Stimulated activated memory B cell treated with anti-CD40 and anti-IgM and Interleukin-4, amounts not matched to agents 10 μg/mL and 1 μg/mL and 100 μg/mL, for 72 hours (primary cell): ENCODE measurements at regions not wholly inside any gene's neighbourhood (a gene's known extent, or its start where the extent isn't known, plus 50 kb on each side); places are given as distances from the start of the nearest gene placed in this dataset.
A peak's percentile ranks its signal among the peaks of the same experiment; 100 is the strongest.
"Not testable (repeated sequence)": the region's sequence is repeated elsewhere in the genome, so short reads cannot be mapped to it uniquely, and the experiment has no call there.

Experiments
- ATAC-seq: fragments of 150-1000 bp; cut with Tn5 transposase; 2 replicates; pipeline ENCODE4 v1.10.0; 2021
- H3K27ac Mint-ChIP-seq: one replicate; pipeline ENCODE4 v1.8.0; 2022; ENCODE audit warnings: mild to moderate bottlenecking, mixed read lengths
- H3K27me3 Mint-ChIP-seq: one replicate; pipeline ENCODE4 v1.8.0; 2022; ENCODE audit warnings: mixed read lengths
- H3K36me3 Mint-ChIP-seq: one replicate; pipeline ENCODE4 v1.8.0; 2022; ENCODE audit warnings: mixed read lengths
- H3K4me1 Mint-ChIP-seq: one replicate; pipeline ENCODE4 v1.8.0; 2022; ENCODE audit warnings: mixed read lengths
- H3K4me3 Mint-ChIP-seq: one replicate; pipeline ENCODE4 v1.8.0; 2022; ENCODE audit warnings: mild to moderate bottlenecking, moderate library complexity, mixed read lengths
- H3K9me3 Mint-ChIP-seq: one replicate; pipeline ENCODE4 v1.8.0; 2022; ENCODE audit warnings: mixed read lengths

DNA sequence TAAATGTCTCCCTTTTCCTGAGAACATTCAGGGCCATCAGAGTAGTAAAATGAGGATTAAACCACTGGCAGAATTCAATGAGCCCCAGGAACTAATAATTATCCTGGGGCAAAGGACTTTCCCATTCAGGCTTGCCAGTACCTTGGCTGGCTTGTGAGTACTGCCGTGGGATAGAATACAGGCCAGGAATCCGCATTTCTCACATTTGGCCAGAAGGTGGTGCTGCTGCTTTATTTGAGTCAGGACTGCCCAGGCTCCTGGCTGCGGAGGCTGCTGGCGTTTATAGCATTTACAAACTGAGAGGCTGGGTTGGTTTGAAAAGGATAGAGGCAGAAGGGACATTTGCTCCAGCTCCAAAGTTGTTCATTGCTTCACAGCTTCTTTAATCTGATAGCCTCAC, 91.4 kb downstream of the RTL9 start:
- no peaks in the 10 kb centered on the region for H3K9me3 Mint-ChIP-seq
- peak; percentile 54 for ATAC-seq
- peaks cover 12% of the 10 kb centered on the region for H3K27me3 Mint-ChIP-seq
- no peaks in the 10 kb centered on the region for H3K4me1 Mint-ChIP-seq
- H3K4me3 Mint-ChIP-seq, result no peak overlapping the region
- no peak overlapping the region for H3K27ac Mint-ChIP-seq
- no peaks in the 10 kb centered on the region for H3K36me3 Mint-ChIP-seq

DNA sequence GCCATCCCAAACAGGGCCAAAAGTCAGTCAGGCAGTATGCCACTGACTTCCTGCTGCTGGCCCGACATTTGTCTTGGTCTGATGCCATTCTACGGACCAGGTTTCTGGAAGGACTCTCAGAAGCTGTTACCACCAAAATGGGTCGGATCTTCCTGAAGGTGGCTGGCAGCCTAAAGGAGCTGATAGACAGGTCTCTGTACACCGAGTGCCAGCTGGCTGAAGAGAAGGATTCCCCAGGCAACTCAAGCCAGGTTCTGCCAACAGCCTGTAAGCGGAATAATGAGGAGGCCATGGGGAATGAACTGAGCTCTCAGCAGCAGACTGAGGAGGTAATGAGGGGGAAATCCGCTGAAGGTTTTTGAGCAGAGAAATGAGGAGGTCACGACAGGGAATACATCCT, 95.7 kb downstream of the RTL9 start:
- no peaks in the 10 kb centered on the region for H3K9me3 Mint-ChIP-seq
- H3K27me3 Mint-ChIP-seq, result peaks cover 10% of the 10 kb centered on the region
- H3K4me3 Mint-ChIP-seq, result no peak overlapping the region
- ATAC-seq, result no peak
- H3K4me1 Mint-ChIP-seq, result no peaks in the 10 kb centered on the region
- no peaks in the 10 kb centered on the region for H3K36me3 Mint-ChIP-seq
- no peak overlapping the region for H3K27ac Mint-ChIP-seq

DNA sequence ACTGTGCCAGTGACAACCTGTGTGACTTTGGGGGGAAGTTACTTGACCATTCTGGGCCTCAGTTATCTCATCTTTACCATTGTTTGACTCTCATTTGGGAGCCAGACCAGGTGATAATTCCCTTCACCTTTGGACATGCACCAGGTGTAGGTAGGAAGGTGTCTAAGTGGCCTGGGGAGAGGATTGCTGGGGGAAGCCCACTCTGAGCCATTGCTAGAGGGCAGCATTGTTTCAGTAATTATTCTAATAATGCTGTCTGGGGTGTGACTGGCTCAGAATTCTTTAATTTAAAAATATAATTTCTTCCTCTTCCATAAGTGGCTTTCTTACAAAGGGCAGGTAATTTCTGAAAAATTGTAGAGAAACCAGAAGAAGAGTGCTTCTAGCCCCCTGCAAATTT, 104.3 kb downstream of the RTL9 start:
- no peak overlapping the region for H3K4me3 Mint-ChIP-seq
- H3K36me3 Mint-ChIP-seq, result no peaks in the 10 kb centered on the region
- ATAC-seq, result no peak
- no peak overlapping the region for H3K27ac Mint-ChIP-seq
- H3K4me1 Mint-ChIP-seq, result no peaks in the 10 kb centered on the region
- H3K27me3 Mint-ChIP-seq, result peaks cover 10% of the 10 kb centered on the region
- peaks cover 3% of the 10 kb centered on the region for H3K9me3 Mint-ChIP-seq

DNA sequence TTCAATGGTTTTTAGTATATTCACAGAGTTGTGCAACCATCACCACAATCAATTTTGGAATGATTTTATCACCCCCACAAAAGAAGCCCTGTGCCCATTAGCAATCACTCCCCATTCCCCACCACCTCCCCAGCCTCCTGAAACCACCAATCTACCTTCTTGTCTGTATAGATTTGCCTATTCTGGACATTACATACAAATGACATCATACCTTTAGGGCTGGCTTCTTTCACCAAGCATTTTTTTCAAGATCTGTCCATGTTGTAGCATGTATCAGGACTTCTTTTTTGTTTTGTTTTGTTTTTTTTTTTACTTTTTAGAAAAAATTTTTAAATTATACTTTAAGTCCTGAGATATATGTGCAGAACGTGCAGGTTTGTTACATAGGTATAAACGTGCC, 108.1 kb downstream of the RTL9 start:
- Mint-ChIP-seq H3K9me3 (peaks cover 3% of the 10 kb centered on the region), H3K4me3 (no peak overlapping the region), H3K27me3 (no peaks in the 10 kb centered on the region), H3K27ac (no peak overlapping the region), H3K4me1 (no peaks in the 10 kb centered on the region), H3K36me3 (no peaks in the 10 kb centered on the region)
- no peak for ATAC-seq

DNA sequence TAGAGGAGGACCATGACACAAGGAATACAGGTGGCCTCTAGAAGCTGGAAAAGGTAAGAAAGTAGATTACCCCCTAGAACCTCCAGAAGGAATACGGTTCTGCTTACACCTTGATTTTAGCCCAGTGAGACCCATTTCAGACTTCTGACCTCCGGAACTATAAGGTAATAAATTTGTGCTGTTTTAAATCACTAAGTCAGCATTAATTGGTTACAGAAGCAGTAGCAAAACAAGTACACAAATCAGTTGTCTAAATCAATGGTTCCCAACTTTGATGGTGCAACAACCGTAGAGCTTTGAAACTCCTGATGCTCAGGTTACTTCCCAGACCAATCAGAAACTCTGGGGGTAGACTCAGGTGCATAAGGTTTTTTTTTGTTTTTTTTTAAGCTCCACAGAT, 113.6 kb downstream of the RTL9 start:
- Mint-ChIP-seq H3K4me1 (no peaks in the 10 kb centered on the region), H3K36me3 (no peaks in the 10 kb centered on the region), H3K9me3 (peaks cover under 1% of the 10 kb centered on the region), H3K4me3 (no peak overlapping the region), H3K27me3 (no peaks in the 10 kb centered on the region), H3K27ac (no peak overlapping the region)
- no peak for ATAC-seq

- ATAC-seq, result no peak
- Mint-ChIP-seq H3K4me3 (no peak overlapping the region), H3K9me3 (no peaks in the 10 kb centered on the region), H3K36me3 (no peaks in the 10 kb centered on the region), H3K27ac (no peak overlapping the region), H3K4me1 (no peaks in the 10 kb centered on the region), H3K27me3 (no peaks in the 10 kb centered on the region)
These were observed 119.1 kb downstream of the RTL9 start for GRCh38 chrX:110477593-110478228.

GRCh38 chrX:110491846-110492620, 133.4 kb downstream of the RTL9 start:
- no peak for ATAC-seq
- Mint-ChIP-seq H3K4me3 (no peak overlapping the region), H3K27me3 (no peaks in the 10 kb centered on the region), H3K4me1 (no peaks in the 10 kb centered on the region), H3K36me3 (no peaks in the 10 kb centered on the region), H3K27ac (no peak overlapping the region), H3K9me3 (peaks cover 3% of the 10 kb centered on the region)

DNA sequence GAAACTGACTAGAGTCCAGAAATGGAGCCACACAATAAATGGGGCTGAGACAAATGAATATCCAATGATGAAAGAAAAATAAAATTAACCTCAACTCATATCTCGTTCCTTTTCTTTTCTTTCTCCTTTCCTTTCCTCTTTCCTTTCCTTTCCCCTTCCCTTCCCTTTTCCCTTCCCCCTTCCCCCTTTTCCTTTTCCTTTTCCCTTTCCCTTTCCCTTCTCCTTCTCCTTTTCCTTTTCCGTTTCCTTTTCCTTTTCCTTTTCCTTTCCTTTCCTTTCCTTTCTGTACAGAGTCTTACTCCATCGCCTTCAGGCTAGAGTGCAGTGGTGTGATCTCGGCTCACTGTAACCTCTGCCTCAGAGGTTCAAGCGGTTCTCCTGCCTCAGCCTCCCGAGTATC, 146.3 kb downstream of the RTL9 start:
- Mint-ChIP-seq H3K4me3 (no peak overlapping the region), H3K9me3 (no peaks in the 10 kb centered on the region), H3K27ac (no peak overlapping the region), H3K4me1 (no peaks in the 10 kb centered on the region), H3K36me3 (no peaks in the 10 kb centered on the region), H3K27me3 (no peaks in the 10 kb centered on the region)
- ATAC-seq, result no peak

- Mint-ChIP-seq H3K9me3 (peaks cover 10% of the 10 kb centered on the region), H3K27ac (no peak overlapping the region), H3K4me3 (no peak overlapping the region), H3K36me3 (no peaks in the 10 kb centered on the region), H3K27me3 (no peaks in the 10 kb centered on the region), H3K4me1 (no peaks in the 10 kb centered on the region)
- no peak for ATAC-seq
These were observed 151.3 kb downstream of the RTL9 start for GRCh38 chrX:110509755-110510532.

DNA sequence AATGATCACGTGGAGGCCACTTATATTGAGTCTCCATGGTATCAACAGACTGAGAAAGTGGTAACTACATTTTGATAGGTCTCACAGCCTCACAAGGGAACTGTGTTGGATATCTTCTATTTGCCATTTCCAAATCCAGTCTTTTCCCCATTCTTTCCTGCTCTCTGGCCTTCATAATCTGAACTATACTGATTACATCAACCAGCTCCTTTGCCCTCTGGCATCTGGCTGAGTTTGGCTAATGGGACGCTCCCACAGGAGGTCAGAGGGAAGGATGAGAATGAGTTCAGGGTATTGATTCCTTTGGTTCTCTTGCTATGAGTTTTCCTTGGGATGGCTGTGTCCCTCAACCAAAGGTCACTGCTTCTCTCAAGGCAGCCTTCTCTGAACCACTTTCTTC, 152.6 kb downstream of the RTL9 start:
- no peak overlapping the region for H3K4me3 Mint-ChIP-seq
- no peak overlapping the region for H3K27ac Mint-ChIP-seq
- H3K4me1 Mint-ChIP-seq, result no peaks in the 10 kb centered on the region
- peaks cover 10% of the 10 kb centered on the region for H3K9me3 Mint-ChIP-seq
- ATAC-seq, result no peak
- no peaks in the 10 kb centered on the region for H3K27me3 Mint-ChIP-seq
- H3K36me3 Mint-ChIP-seq, result no peaks in the 10 kb centered on the region

DNA sequence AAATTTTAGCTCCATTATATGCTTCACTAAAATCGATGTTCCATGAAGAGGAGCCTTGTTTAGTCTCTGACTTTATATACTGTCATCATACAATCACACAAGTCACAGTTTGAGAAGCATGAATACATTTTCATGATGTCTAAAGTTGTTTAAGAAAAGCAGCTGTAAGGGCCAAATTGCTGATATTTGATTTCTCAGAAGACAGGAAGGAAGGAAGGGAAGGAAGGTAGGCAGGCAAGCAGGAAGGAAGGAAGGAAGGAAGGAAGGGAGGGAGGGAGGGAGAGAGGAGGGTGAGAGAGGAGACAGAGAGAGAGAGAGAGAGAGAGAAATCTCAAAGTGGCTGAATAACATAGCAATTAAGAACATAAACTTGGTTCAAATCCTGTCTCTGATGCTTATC, 153.7 kb downstream of the RTL9 start:
- ATAC-seq, result no peak
- H3K36me3 Mint-ChIP-seq, result no peaks in the 10 kb centered on the region
- no peak overlapping the region for H3K27ac Mint-ChIP-seq
- no peaks in the 10 kb centered on the region for H3K4me1 Mint-ChIP-seq
- no peak overlapping the region for H3K4me3 Mint-ChIP-seq
- H3K27me3 Mint-ChIP-seq, result no peaks in the 10 kb centered on the region
- H3K9me3 Mint-ChIP-seq, result peaks cover 10% of the 10 kb centered on the region

DNA sequence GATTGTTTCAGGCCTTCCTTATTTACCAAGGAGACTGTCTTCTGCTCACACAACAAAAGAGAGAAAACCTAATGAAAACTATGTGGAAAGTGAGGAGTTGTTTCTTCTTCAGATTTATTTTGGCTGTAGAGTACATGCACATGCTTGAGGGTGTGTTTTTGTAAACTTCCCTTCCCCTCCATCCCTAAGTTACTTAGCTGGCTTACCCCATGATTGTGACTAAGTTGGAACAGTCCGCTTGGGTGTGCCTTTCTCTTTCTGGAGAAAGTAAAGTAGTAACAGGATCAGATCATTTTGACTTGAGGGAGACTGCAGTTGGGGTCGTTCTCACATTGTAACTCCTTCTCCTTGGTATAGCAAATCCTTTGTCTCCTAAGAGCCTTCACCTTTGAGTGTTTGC, 155.9 kb downstream of the RTL9 start:
- H3K9me3 Mint-ChIP-seq, result peaks cover 10% of the 10 kb centered on the region
- no peak overlapping the region for H3K27ac Mint-ChIP-seq
- H3K4me1 Mint-ChIP-seq, result no peaks in the 10 kb centered on the region
- ATAC-seq, result no peak
- no peaks in the 10 kb centered on the region for H3K27me3 Mint-ChIP-seq
- H3K4me3 Mint-ChIP-seq, result no peak overlapping the region
- H3K36me3 Mint-ChIP-seq, result no peaks in the 10 kb centered on the region

GRCh38 chrX:110519501-110519900, 160.9 kb downstream of the RTL9 start:
- no peak overlapping the region for H3K27ac Mint-ChIP-seq
- no peak for ATAC-seq
- no peak overlapping the region for H3K4me3 Mint-ChIP-seq
- no peaks in the 10 kb centered on the region for H3K4me1 Mint-ChIP-seq
- H3K36me3 Mint-ChIP-seq, result no peaks in the 10 kb centered on the region
- no peaks in the 10 kb centered on the region for H3K9me3 Mint-ChIP-seq
- H3K27me3 Mint-ChIP-seq, result no peaks in the 10 kb centered on the region

- Mint-ChIP-seq H3K27me3 (no peaks in the 10 kb centered on the region), H3K36me3 (no peaks in the 10 kb centered on the region), H3K4me1 (no peaks in the 10 kb centered on the region), H3K4me3 (no peak overlapping the region), H3K9me3 (no peaks in the 10 kb centered on the region), H3K27ac (no peak overlapping the region)
- ATAC-seq, result no peak
These were observed 161.3 kb downstream of the RTL9 start for GRCh38 chrX:110519906-110520452.

- H3K9me3 Mint-ChIP-seq, H3K4me1 Mint-ChIP-seq, H3K36me3 Mint-ChIP-seq, H3K27ac Mint-ChIP-seq, H3K27me3 Mint-ChIP-seq, H3K4me3 Mint-ChIP-seq, ATAC-seq: not testable (repeated sequence)
These were observed 162.0 kb downstream of the RTL9 start for GRCh38 chrX:110520652-110521051.
